Common myeloid progenitor, CD34-positive (primary cell): ENCODE measurements at regions not wholly inside any gene's neighbourhood (a gene's known extent, or its start where the extent isn't known, plus 50 kb on each side); places are given as distances from the start of the nearest gene placed in this dataset.

Experiments used
- CTCF ChIA-PET: fragments of 350-600 bp; sonication (Branson Sonifier 250); formaldehyde crosslinking; loops from one replicate; lab custom pipeline; 2021; ENCODE audit warnings: antibody characterized with exemption; lab: Charles Lee
- POLR2A ChIA-PET: fragments of 350-600 bp; sonication (Branson Sonifier 250); formaldehyde crosslinking; loops from one replicate; lab custom pipeline; 2021; ENCODE audit warnings: antibody characterized with exemption; lab: Charles Lee
- DNase-seq, 3 donors: peaks; one replicate each; pipeline versions ENCODE4 v3.0.0 to v3.0.0-alpha.2; 2013
- H3K27ac ChIP-seq, 2 experiments: 1 replicate in 1 of 2; 2 replicates in 1 of 2; pipeline ENCODE4 v1.7.0; 2013; ENCODE audit warnings: inconsistent platforms in 2 of 2, low read length in 2 of 2, mild to moderate bottlenecking in 2 of 2, low read depth in 1 of 2, moderate library complexity in 1 of 2; ENCODE audit not compliant: severe bottlenecking in 2 of 2, insufficient read depth in 1 of 2, poor library complexity in 1 of 2
- H3K27me3 ChIP-seq, 5 experiments: replicated peaks in 2 of 5; 1 replicate in 3 of 5; 2 replicates in 2 of 5; pipeline versions ENCODE4 v1.6.1 to v1.7.0; 2013; ENCODE audit warnings: low read length in 4 of 5, mild to moderate bottlenecking in 2 of 5, moderate library complexity in 2 of 5, inconsistent platforms in 1 of 5; ENCODE audit not compliant: insufficient read depth in 5 of 5, control insufficient read depth in 4 of 5
- H3K36me3 ChIP-seq, 4 experiments: 1 replicate in 2 of 4; 2 replicates in 2 of 4; pipeline versions ENCODE4 v1.6.1 to v1.7.0; 2013; ENCODE audit warnings: low read length in 3 of 4, control low read depth in 1 of 4, mild to moderate bottlenecking in 1 of 4; ENCODE audit not compliant: control insufficient read depth in 4 of 4, insufficient read depth in 4 of 4
- H3K4me1 ChIP-seq, 4 experiments: 1 replicate in 3 of 4; 2 replicates in 1 of 4; pipeline versions ENCODE4 v1.6.1 to v1.7.1; 2013; ENCODE audit warnings: low read length in 3 of 4, mild to moderate bottlenecking in 3 of 4, control low read depth in 1 of 4, inconsistent platforms in 1 of 4, moderate library complexity in 1 of 4; ENCODE audit not compliant: control insufficient read depth in 4 of 4, insufficient read depth in 4 of 4; ENCODE audit errors: control extremely low read depth in 1 of 4
- H3K4me3 ChIP-seq, 7 experiments: 1 replicate in 4 of 7; 2 replicates in 3 of 7; pipeline versions ENCODE4 v1.5.1 to v1.7.0; 2013; ENCODE audit warnings: mild to moderate bottlenecking in 7 of 7, low read length in 6 of 7, moderate library complexity in 6 of 7, inconsistent platforms in 2 of 7, low read depth in 2 of 7, control low read depth in 1 of 7; ENCODE audit not compliant: insufficient read depth in 4 of 7, control insufficient read depth in 1 of 7; ENCODE audit errors: extremely low read depth in 1 of 7
- H3K9me3 ChIP-seq, 5 experiments: 1 replicate in 4 of 5; 2 replicates in 1 of 5; pipeline versions ENCODE4 v1.6.1 to v1.7.1; 2013; ENCODE audit warnings: low read length in 4 of 5, mild to moderate bottlenecking in 2 of 5, inconsistent platforms in 1 of 5, low read depth in 1 of 5, moderate library complexity in 1 of 5; ENCODE audit not compliant: control insufficient read depth in 4 of 5, insufficient read depth in 2 of 5; ENCODE audit errors: control extremely low read depth in 1 of 5
- WGBS: methylation state at CpG from one replicate; pipeline ENCODE4 v1.1.5; 2013; ENCODE audit not compliant: insufficient coverage; 5-methylcytosine and 5-hydroxymethylcytosine counted together

GRCh38 chr16:52805559-52806168 lies 247.0 kb downstream of the CHD9NB start:
- DNase-seq, result no peak
- Histone ChIP-seq H3K9me3 (no peaks in the 10 kb centered on the region), H3K4me1 (no peaks in the 10 kb centered on the region), H3K27ac (no peak overlapping the region), H3K27me3 (no peaks in the 10 kb centered on the region), H3K4me3 (no peak overlapping the region), H3K36me3 (no peaks in the 10 kb centered on the region)
- ChIA-PET POLR2A (no interaction called here), CTCF (no interaction called here)
- WGBS, result 100% methylated on average over 3 of the region's 3 CpGs

DNA sequence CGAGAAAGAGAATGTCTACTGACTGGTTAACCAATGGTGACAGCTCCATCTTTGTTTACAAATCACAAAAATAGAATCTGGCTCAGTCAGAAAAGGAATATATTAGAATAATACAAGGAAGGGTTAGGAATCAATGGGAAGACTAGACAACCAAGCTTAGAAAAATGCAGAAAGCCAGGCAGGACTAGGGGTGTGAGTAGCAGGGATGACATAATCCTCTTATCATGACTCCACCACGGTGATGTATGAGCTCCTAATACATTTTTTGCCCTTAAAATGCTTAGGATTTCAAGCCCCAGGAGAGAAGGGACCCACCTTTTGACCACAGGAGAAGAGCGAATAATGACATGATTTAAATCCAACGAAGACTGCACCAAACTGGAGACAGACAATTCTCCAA lies 252.3 kb downstream of the CHD9NB start:
- Histone ChIP-seq H3K4me3 (no peak overlapping the region), H3K27ac (no peak overlapping the region), H3K9me3 (no peaks in the 10 kb centered on the region), H3K36me3 (no peaks in the 10 kb centered on the region), H3K27me3 (no peaks in the 10 kb centered on the region), H3K4me1 (no peaks in the 10 kb centered on the region)
- WGBS, result no CpG with 5 or more reads among the region's 4 CpGs
- CTCF ChIA-PET, result no interaction called here
- DNase-seq, result no peak
- POLR2A ChIA-PET, result no interaction called here

DNA sequence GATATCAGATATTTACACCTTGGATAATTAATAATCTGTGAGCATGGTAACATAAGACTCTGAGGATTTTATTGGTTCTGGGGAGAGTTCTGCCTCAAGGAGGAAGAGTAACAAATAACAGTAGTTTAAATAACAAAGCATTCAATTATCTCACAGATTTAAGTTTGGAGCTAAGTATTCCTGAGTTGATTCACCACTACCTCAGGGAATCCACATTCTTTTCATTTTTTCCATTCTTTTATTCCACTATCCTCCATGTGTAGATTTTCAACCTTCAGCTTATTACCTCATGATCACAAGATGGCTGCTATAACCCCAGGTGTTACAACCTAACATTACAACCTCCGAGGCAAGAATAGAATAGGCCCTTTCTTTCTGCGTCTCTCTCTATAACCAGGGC lies 252.2 kb upstream of the TOX3 start:
- H3K36me3 ChIP-seq, result no peaks in the 10 kb centered on the region
- no peak overlapping the region for H3K4me3 ChIP-seq
- WGBS, result no CpG with 5 or more reads among the region's 2 CpGs
- no peaks in the 10 kb centered on the region for H3K4me1 ChIP-seq
- H3K27me3 ChIP-seq, result no peaks in the 10 kb centered on the region
- H3K27ac ChIP-seq, result no peak overlapping the region
- no peaks in the 10 kb centered on the region for H3K9me3 ChIP-seq
- ChIA-PET POLR2A (no interaction called here), CTCF (no interaction called here)
- DNase-seq, result no peak

- Histone ChIP-seq H3K4me1 (no peaks in the 10 kb centered on the region), H3K27me3 (no peaks in the 10 kb centered on the region), H3K9me3 (no peaks in the 10 kb centered on the region), H3K4me3 (no peak overlapping the region), H3K36me3 (no peaks in the 10 kb centered on the region), H3K27ac (no peak overlapping the region)
- no peak for DNase-seq
- CTCF ChIA-PET, result no interaction called here
- 53% methylated on average over 1 of the region's 3 CpGs for WGBS
- POLR2A ChIA-PET, result no interaction called here
Measured at GRCh38 chr16:52787709-52788108, 240.8 kb upstream of the TOX3 start.

DNA sequence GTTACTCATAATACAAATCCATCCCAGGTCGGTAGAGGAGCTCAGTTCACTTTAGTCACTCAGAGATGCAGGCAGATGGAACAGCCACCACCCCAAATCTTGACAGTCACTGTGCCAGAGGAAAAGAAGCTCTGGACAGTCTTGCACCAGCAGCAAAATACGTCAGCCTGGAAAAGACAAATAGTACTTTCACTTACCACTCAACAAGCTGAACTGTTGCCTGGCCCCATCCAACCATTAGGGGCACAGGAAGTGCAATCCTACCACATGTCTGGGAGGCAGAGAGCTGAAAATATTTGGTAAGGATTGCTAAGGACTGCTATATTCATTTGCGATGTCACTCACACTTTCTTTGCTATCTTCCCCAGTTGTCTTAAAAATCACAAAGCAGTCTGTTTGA lies 239.1 kb upstream of the TOX3 start:
- Histone ChIP-seq H3K9me3 (no peaks in the 10 kb centered on the region), H3K36me3 (no peaks in the 10 kb centered on the region), H3K27ac (no peak overlapping the region), H3K4me3 (no peak overlapping the region), H3K27me3 (no peaks in the 10 kb centered on the region), H3K4me1 (no peaks in the 10 kb centered on the region)
- WGBS, result 100% methylated on average over 1 of the region's 3 CpGs
- no peak for DNase-seq
- ChIA-PET CTCF (no interaction called here), POLR2A (no interaction called here)

DNA sequence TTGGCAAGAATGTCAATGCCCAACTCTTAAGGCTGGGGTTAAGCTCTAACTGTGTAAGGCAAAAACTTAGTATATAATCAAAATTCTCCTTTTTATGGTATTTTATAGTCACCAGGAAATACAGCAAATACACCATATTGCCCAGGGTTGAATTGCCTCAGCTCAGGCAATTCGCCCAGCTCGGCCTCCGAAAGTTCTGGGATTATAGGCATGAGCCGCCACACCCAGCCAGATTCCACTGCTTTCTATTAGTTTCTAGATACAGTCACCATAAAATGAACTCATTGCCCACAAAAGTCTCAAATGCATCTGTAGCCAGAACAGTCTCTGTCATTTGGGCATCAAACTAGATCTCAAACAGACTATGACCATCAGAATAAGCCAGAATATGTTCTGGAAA lies 238.7 kb upstream of the TOX3 start:
- no peak for DNase-seq
- H3K4me1 ChIP-seq, result no peaks in the 10 kb centered on the region
- H3K36me3 ChIP-seq, result no peaks in the 10 kb centered on the region
- H3K4me3 ChIP-seq, result no peak overlapping the region
- ChIA-PET POLR2A (no interaction called here), CTCF (no interaction called here)
- WGBS, result 90% methylated on average over 4 of the region's 4 CpGs
- H3K27ac ChIP-seq, result no peak overlapping the region
- no peaks in the 10 kb centered on the region for H3K9me3 ChIP-seq
- H3K27me3 ChIP-seq, result no peaks in the 10 kb centered on the region

DNA sequence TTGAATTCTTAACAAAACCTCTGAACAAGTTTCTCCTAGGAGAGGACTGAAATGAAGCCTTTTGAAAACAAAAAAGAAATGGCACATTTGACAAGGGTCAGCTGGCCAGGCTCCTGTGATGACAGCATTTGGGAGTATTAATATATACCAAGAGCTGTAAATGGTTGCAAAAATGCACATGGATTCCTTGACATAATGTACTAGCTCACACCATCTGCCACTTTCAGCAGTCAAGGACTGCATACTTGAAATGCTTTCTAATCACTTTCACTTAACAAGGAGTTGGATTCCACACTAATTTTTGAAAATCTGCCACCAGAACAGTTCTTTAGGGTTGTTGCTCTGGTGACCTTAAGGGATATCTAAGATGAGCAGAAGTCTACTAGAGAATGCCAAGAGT lies 236.7 kb upstream of the TOX3 start:
- H3K4me3 ChIP-seq, result no peak overlapping the region
- no peaks in the 10 kb centered on the region for H3K36me3 ChIP-seq
- ChIA-PET CTCF (no interaction called here), POLR2A (interaction anchor here (0.6 kb wide), 1 partner anchor 71 kb away, joined by 4 read pairs; no protein-coding TSS in a partner anchor)
- no peaks in the 10 kb centered on the region for H3K4me1 ChIP-seq
- H3K27me3 ChIP-seq, result no peaks in the 10 kb centered on the region
- no peaks in the 10 kb centered on the region for H3K9me3 ChIP-seq
- H3K27ac ChIP-seq, result no peak overlapping the region
- no peak for DNase-seq
